Testis (tissue), 2 donors: ENCODE measurements at regions not wholly inside any gene's neighbourhood (a gene's known extent, or its start where the extent isn't known, plus 50 kb on each side); places are given as distances from the start of the nearest gene placed in this dataset.

Experiments
- POLR2A ChIP-seq: fragments of 450-650 bp; IDR thresholded peaks from one replicate; pipeline ENCODE4 v1.6.1; 2017; ENCODE audit warnings: antibody characterized with exemption, mild to moderate bottlenecking, moderate library complexity
- TF ChIP-seq, protein P1 (sequence below), 3 experiments: fragments of 450-650 bp in 2 of 3; fragments of 200-600 bp in 1 of 3; sonication (generic) in 1 of 3; IDR thresholded peaks; one replicate each; pipeline ENCODE4 v1.5.1; 2016 to 2019; ENCODE audit warnings: antibody characterized with exemption in 3 of 3, mild to moderate bottlenecking in 2 of 3, moderate library complexity in 1 of 3

DNA sequence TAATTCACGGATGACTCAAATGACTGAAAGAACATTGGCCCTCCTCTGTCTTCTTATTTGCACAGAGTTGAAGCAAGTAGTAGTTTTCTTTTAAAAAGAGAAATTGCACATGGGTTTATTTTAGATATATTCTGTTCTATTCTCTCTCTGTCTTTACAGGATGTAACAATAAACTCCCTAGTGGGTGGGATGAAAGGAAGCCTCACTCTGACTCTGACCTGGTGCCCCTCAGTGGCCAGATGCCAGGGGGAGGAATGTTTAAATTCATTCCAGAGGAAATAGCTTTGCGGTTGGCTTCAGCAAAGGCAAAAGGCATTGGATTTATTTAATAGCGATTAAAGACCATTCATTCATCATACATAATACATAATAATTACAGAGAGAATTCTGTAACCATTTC is 156.4 kb upstream of the MTPN start:
- TF ChIP-seq, protein P1, sequence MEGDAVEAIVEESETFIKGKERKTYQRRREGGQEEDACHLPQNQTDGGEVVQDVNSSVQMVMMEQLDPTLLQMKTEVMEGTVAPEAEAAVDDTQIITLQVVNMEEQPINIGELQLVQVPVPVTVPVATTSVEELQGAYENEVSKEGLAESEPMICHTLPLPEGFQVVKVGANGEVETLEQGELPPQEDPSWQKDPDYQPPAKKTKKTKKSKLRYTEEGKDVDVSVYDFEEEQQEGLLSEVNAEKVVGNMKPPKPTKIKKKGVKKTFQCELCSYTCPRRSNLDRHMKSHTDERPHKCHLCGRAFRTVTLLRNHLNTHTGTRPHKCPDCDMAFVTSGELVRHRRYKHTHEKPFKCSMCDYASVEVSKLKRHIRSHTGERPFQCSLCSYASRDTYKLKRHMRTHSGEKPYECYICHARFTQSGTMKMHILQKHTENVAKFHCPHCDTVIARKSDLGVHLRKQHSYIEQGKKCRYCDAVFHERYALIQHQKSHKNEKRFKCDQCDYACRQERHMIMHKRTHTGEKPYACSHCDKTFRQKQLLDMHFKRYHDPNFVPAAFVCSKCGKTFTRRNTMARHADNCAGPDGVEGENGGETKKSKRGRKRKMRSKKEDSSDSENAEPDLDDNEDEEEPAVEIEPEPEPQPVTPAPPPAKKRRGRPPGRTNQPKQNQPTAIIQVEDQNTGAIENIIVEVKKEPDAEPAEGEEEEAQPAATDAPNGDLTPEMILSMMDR (IDR thresholded peaks at IDR 0.05): no peak
- no peak for TF ChIP-seq POLR2A
